ENCODE measurements at regions not wholly inside any gene's neighbourhood (a gene's known extent, or its start where the extent isn't known, plus 50 kb on each side); places are given as distances from the start of the nearest gene placed in this dataset.
"Not testable (repeated sequence)": the region's sequence is repeated elsewhere in the genome, so short reads cannot be mapped to it uniquely, and the experiment has no call there.

GRCh38 chr18:78503129-78503528 lies 476.5 kb upstream of the SALL3 start:
- no peak for TF ChIP-seq CTCF (IDR thresholded peaks at IDR 0.05)
- 95 to 97% methylated on average over 15 of the region's 15 CpGs for WGBS, 2 donors
- DNase-seq (ENCODE audit: low spot score in 2 of 2) = no peak
- no peak overlapping the region for H3K4me3 ChIP-seq (ENCODE audit: low read depth, poor library complexity, severe bottlenecking)
- intact Hi-C loops (cut with DNase I; ENCODE audit: low total_unique reads) = no loop called here

GRCh38 chr18:78505851-78506461 lies 473.7 kb upstream of the SALL3 start:
- 71 to 74% methylated on average over 30 of the region's 30 CpGs for WGBS, 2 donors
- no peak for TF ChIP-seq CTCF (IDR thresholded peaks at IDR 0.05)
- no peak for TF ChIP-seq POLR2A (IDR thresholded peaks at IDR 0.05)
- intact Hi-C loops (cut with DNase I; ENCODE audit: low total_unique reads) = no loop called here
- H3K4me3 ChIP-seq (ENCODE audit: low read depth, poor library complexity, severe bottlenecking) = no peak overlapping the region
- peak in 1 of 2 donors; percentile 53 for DNase-seq (ENCODE audit: low spot score in 2 of 2)

- TF ChIP-seq CTCF (IDR thresholded peaks at IDR 0.05) = no peak
- no peak for TF ChIP-seq POLR2A (IDR thresholded peaks at IDR 0.05)
- DNase-seq (ENCODE audit: low spot score in 2 of 2) = peak in 1 of 2 donors; percentile 43
- H3K4me3 ChIP-seq (ENCODE audit: low read depth, poor library complexity, severe bottlenecking) = no peak overlapping the region
- intact Hi-C loops (cut with DNase I; ENCODE audit: low total_unique reads) = no loop called here
- WGBS, 2 donors = 86 to 88% methylated on average over 11 to 12 of the region's 12 CpGs
Observed at GRCh38 chr18:78507217-78507616, 472.4 kb upstream of the SALL3 start.

GRCh38 chr18:78508228-78508824 lies 471.3 kb upstream of the SALL3 start:
- 81 to 86% methylated on average over 18 of the region's 19 CpGs for WGBS, 2 donors
- intact Hi-C loops (cut with DNase I; ENCODE audit: low total_unique reads); DNase-seq (ENCODE audit: low spot score in 2 of 2); H3K4me3 ChIP-seq (ENCODE audit: low read depth, poor library complexity, severe bottlenecking): not testable (repeated sequence)

GRCh38 chr18:78510091-78510490 lies 469.5 kb upstream of the SALL3 start:
- TF ChIP-seq CTCF (IDR thresholded peaks at IDR 0.05) = no peak
- no peak for TF ChIP-seq POLR2A (IDR thresholded peaks at IDR 0.05)
- no peak for DNase-seq (ENCODE audit: low spot score in 2 of 2)
- no peak overlapping the region for H3K4me3 ChIP-seq (ENCODE audit: low read depth, poor library complexity, severe bottlenecking)
- 37 to 51% methylated on average over 7 of the region's 7 CpGs for WGBS, 2 donors
- intact Hi-C loops (cut with DNase I; ENCODE audit: low total_unique reads) = no loop called here

GRCh38 chr18:78510636-78511035 lies 469.0 kb upstream of the SALL3 start:
- WGBS, 2 donors = 62 to 67% methylated on average over 7 of the region's 7 CpGs
- TF ChIP-seq CTCF (IDR thresholded peaks at IDR 0.05) (no peak), POLR2A (IDR thresholded peaks at IDR 0.05) (no peak)
- no peak overlapping the region for H3K4me3 ChIP-seq (ENCODE audit: low read depth, poor library complexity, severe bottlenecking)
- DNase-seq (ENCODE audit: low spot score in 2 of 2) = peak in 1 of 2 donors; percentile 46
- intact Hi-C loops (cut with DNase I; ENCODE audit: low total_unique reads) = no loop called here
